Thymus (tissue), 11 donors: ENCODE measurements at regions not wholly inside any gene's neighbourhood (a gene's known extent, or its start where the extent isn't known, plus 50 kb on each side); places are given as distances from the start of the nearest gene placed in this dataset.

Source experiments
- DNase-seq, 9 donors: peaks; one replicate each; pipeline ENCODE4 v3.0.0-alpha.2; 2013; ENCODE audit warnings: low spot score in 9 of 9, low read depth in 6 of 9, missing footprints in 1 of 9
- H3K27ac ChIP-seq, 2 donors: one replicate each; pipeline ENCODE4 v1.5.1; 2013; ENCODE audit warnings: control low read depth in 1 of 2, low read depth in 1 of 2, low read length in 1 of 2, mild to moderate bottlenecking in 1 of 2, moderate library complexity in 1 of 2
- H3K27me3 ChIP-seq, 2 donors: one replicate each; pipeline ENCODE4 v1.5.1; 2013; ENCODE audit warnings: low read length in 1 of 2; ENCODE audit not compliant: control insufficient read depth in 2 of 2, insufficient read depth in 1 of 2
- H3K36me3 ChIP-seq, 2 donors: one replicate each; pipeline ENCODE4 v1.5.1; 2013; ENCODE audit warnings: low read length in 1 of 2, mild to moderate bottlenecking in 1 of 2, moderate library complexity in 1 of 2; ENCODE audit not compliant: control insufficient read depth in 2 of 2, insufficient read depth in 2 of 2
- H3K4me1 ChIP-seq, 2 donors: one replicate each; pipeline ENCODE4 v1.5.1; 2013; ENCODE audit warnings: low read length in 2 of 2; ENCODE audit not compliant: control insufficient read depth in 2 of 2, insufficient read depth in 2 of 2
- H3K4me3 ChIP-seq, 2 donors: one replicate each; pipeline ENCODE4 v1.5.1; 2013; ENCODE audit warnings: low read length in 2 of 2, control low read depth in 1 of 2, mild to moderate bottlenecking in 1 of 2
- H3K9me3 ChIP-seq, 2 donors: one replicate each; pipeline ENCODE4 v1.5.1; 2013; ENCODE audit warnings: low read length in 1 of 2, mild to moderate bottlenecking in 1 of 2; ENCODE audit not compliant: control insufficient read depth in 2 of 2, insufficient read depth in 1 of 2
- WGBS: extraction: QIAGEN DNeasy Blood & Tissue Kit; methylation state at CpG from one replicate; pipeline ENCODE4 v1.1.7; 2013; 5-methylcytosine and 5-hydroxymethylcytosine counted together
- donor health status: healthy.

GRCh38 chr5:5011151-5011550 lies 129.0 kb upstream of the ADAMTS16 start:
- WGBS: 96% methylated on average over 4 of the region's 4 CpGs
- H3K4me3 ChIP-seq: no peak overlapping the region
- H3K27ac ChIP-seq: no peak overlapping the region
- no peaks in the 10 kb centered on the region for H3K4me1 ChIP-seq
- H3K9me3 ChIP-seq: no peaks in the 10 kb centered on the region
- H3K36me3 ChIP-seq: no peaks in the 10 kb centered on the region
- no peak for DNase-seq
- H3K27me3 ChIP-seq: no peaks in the 10 kb centered on the region

GRCh38 chr5:5014586-5015235 lies 125.4 kb upstream of the ADAMTS16 start:
- DNase-seq: no peak
- WGBS: 62% methylated on average over 7 of the region's 7 CpGs
- H3K36me3 ChIP-seq: no peaks in the 10 kb centered on the region

GRCh38 chr5:5017827-5018577 lies 122.1 kb upstream of the ADAMTS16 start:
- Histone ChIP-seq H3K4me3 (no peak overlapping the region), H3K4me1 (no peaks in the 10 kb centered on the region), H3K9me3 (no peaks in the 10 kb centered on the region), H3K27me3 (no peaks in the 10 kb centered on the region), H3K27ac (no peak overlapping the region), H3K36me3 (no peaks in the 10 kb centered on the region)
- DNase-seq: no peak
- 93% methylated on average over 9 of the region's 9 CpGs for WGBS

More at GRCh38 chr5:5014586-5015235, 125.4 kb upstream of the ADAMTS16 start:
- no peaks in the 10 kb centered on the region for H3K27me3 ChIP-seq
- no peaks in the 10 kb centered on the region for H3K9me3 ChIP-seq
- no peak overlapping the region for H3K27ac ChIP-seq
- no peaks in the 10 kb centered on the region for H3K4me1 ChIP-seq
- no peak overlapping the region for H3K4me3 ChIP-seq

GRCh38 chr5:5018578-5018970 lies 121.6 kb upstream of the ADAMTS16 start:
- 80% methylated on average over 4 of the region's 4 CpGs for WGBS
- H3K4me3 ChIP-seq: no peak overlapping the region
- H3K27me3 ChIP-seq: no peaks in the 10 kb centered on the region
- no peak for DNase-seq
- H3K4me1 ChIP-seq: no peaks in the 10 kb centered on the region
- no peak overlapping the region for H3K27ac ChIP-seq
- H3K9me3 ChIP-seq: no peaks in the 10 kb centered on the region
- H3K36me3 ChIP-seq: no peaks in the 10 kb centered on the region

GRCh38 chr5:5021436-5021835 lies 118.7 kb upstream of the ADAMTS16 start:
- Histone ChIP-seq H3K9me3 (peaks cover 0 to 4% of the 10 kb centered on the region in 2 donors), H3K4me3 (no peak overlapping the region), H3K27me3 (no peaks in the 10 kb centered on the region), H3K27ac (no peak overlapping the region), H3K4me1 (no peaks in the 10 kb centered on the region), H3K36me3 (no peaks in the 10 kb centered on the region)
- DNase-seq: no peak
- 92% methylated on average over 5 of the region's 5 CpGs for WGBS

- Histone ChIP-seq H3K36me3 (no peaks in the 10 kb centered on the region), H3K9me3 (peaks cover 0 to 5% of the 10 kb centered on the region in 2 donors), H3K27me3 (no peaks in the 10 kb centered on the region), H3K4me1 (no peaks in the 10 kb centered on the region), H3K4me3 (no peak overlapping the region), H3K27ac (no peak overlapping the region)
- DNase-seq: no peak
- WGBS: 95% methylated on average over 14 of the region's 14 CpGs
Measured at GRCh38 chr5:5025098-5025773, 114.9 kb upstream of the ADAMTS16 start.

- H3K27me3 ChIP-seq: no peaks in the 10 kb centered on the region
- no peaks in the 10 kb centered on the region for H3K4me1 ChIP-seq
- H3K9me3 ChIP-seq: peaks cover 0 to 5% of the 10 kb centered on the region in 2 donors
- no peak for DNase-seq
- no peak overlapping the region for H3K4me3 ChIP-seq
- no peaks in the 10 kb centered on the region for H3K36me3 ChIP-seq
- WGBS: 92% methylated on average over 16 of the region's 16 CpGs
- no peak overlapping the region for H3K27ac ChIP-seq
Measured at GRCh38 chr5:5025774-5026408, 114.2 kb upstream of the ADAMTS16 start.

GRCh38 chr5:5026409-5026785 lies 113.7 kb upstream of the ADAMTS16 start:
- no peaks in the 10 kb centered on the region for H3K27me3 ChIP-seq
- H3K36me3 ChIP-seq: no peaks in the 10 kb centered on the region
- no peak overlapping the region for H3K27ac ChIP-seq
- DNase-seq: no peak
- H3K9me3 ChIP-seq: peaks cover 0 to 5% of the 10 kb centered on the region in 2 donors
- no peak overlapping the region for H3K4me3 ChIP-seq
- WGBS: 70% methylated on average over 4 of the region's 4 CpGs
- H3K4me1 ChIP-seq: no peaks in the 10 kb centered on the region

- H3K9me3 ChIP-seq: no peaks in the 10 kb centered on the region
- no peaks in the 10 kb centered on the region for H3K36me3 ChIP-seq
- no peaks in the 10 kb centered on the region for H3K4me1 ChIP-seq
- H3K27ac ChIP-seq: no peak overlapping the region
- 81% methylated on average over 6 of the region's 6 CpGs for WGBS
- DNase-seq: no peak
- H3K4me3 ChIP-seq: no peak overlapping the region
- H3K27me3 ChIP-seq: no peaks in the 10 kb centered on the region
Measured at GRCh38 chr5:5031665-5032064, 108.5 kb upstream of the ADAMTS16 start.
